GM21576 (cell line): ENCODE measurements at regions not wholly inside any gene's neighbourhood (a gene's known extent, or its start where the extent isn't known, plus 50 kb on each side); places are given as distances from the start of the nearest gene placed in this dataset.

ENCODE experiments used
- ATAC-seq: cut with Tn5 transposase; IDR thresholded peaks from one replicate; pipeline ENCODE4 v1.9.1; 2021; ENCODE audit warnings: mild to moderate bottlenecking, moderate library complexity; ENCODE audit not compliant: unreplicated experiment

DNA sequence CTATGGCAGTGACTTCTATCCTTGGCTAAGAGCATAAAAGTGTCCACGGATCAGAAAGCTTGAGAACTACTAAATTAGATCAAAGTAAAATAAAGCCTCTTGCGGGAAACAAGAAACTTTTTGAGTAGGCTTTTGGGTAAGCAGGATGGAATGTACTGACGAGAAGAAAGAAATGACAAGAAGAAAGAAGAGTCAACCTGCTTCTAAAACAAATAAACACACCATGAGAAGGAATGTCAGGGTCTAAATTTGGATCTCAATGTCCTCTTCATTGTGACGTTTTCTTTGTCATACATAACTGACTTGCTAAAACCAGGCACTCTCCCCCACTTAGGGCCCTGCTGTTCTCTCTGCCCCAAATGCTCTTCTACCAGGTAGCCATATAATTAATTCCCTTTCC, 290.1 kb upstream of the PTGER4 start:
- no peak for ATAC-seq

DNA sequence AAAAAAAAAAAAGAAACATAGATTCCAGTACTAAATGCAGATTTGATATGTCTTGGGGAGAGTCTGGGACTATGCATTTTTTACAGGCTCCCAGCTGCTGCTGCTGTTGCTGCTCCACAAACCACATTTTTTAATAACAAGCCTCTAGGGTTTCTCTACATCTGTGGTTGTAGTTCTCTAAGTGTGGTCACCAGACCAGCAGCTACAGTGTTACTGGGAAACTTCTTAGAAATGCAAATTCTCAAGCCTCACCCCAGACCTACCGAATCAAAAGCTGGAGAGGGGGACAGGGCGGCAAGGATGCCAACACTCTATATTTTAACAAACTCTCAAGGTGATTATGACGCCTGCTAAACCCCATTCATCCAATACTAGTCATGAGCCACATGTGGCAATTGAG, 293.4 kb upstream of the PTGER4 start:
- peak; percentile 87 for ATAC-seq

DNA sequence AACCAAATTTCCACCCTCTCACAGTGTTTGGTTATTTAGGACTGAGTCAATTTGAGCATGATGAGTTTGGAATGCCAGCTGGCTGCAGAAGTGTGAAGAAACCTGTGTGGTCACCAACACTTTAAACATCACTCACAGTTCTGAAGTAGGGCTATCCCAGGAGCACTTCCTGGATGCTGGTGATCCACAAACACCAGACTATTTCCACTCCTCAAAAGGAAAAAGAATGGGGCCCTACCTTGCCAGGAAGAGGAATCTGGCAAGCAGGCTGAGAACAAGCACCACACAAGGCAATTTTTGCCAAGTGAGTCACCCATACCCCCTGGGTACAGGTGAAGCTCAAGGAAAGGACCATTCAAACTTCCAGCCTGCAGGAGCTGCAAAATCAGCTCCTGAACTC, 294.2 kb upstream of the PTGER4 start:
- no peak for ATAC-seq

DNA sequence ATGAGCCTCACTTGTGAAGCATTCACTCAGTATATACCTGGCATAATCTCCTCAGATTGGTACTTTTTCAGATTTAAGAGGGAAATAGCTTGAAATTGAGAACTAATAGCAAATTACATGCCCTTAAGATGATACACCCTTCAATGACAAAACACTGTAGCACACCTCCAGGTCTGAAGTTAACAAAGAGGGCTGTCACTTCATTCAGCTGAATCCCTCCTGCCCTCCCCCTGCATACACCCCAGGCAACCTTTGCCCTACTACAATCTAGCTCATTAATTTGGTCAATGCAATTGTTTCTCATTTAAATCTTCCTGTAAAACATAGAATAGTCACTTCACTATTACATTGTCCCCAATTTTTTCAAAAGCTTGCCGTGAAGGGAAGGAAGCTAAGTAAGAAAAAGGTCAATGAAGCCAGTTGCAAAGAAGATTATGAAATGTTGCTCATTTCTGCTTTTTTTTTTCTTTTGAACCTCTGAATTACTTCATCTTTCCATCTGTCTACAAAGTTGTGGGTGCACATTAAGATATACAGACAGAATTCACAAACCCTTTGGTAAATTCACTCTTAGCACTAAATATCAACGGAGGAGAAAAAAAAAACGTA, 294.8 kb upstream of the PTGER4 start:
- no peak for ATAC-seq

DNA sequence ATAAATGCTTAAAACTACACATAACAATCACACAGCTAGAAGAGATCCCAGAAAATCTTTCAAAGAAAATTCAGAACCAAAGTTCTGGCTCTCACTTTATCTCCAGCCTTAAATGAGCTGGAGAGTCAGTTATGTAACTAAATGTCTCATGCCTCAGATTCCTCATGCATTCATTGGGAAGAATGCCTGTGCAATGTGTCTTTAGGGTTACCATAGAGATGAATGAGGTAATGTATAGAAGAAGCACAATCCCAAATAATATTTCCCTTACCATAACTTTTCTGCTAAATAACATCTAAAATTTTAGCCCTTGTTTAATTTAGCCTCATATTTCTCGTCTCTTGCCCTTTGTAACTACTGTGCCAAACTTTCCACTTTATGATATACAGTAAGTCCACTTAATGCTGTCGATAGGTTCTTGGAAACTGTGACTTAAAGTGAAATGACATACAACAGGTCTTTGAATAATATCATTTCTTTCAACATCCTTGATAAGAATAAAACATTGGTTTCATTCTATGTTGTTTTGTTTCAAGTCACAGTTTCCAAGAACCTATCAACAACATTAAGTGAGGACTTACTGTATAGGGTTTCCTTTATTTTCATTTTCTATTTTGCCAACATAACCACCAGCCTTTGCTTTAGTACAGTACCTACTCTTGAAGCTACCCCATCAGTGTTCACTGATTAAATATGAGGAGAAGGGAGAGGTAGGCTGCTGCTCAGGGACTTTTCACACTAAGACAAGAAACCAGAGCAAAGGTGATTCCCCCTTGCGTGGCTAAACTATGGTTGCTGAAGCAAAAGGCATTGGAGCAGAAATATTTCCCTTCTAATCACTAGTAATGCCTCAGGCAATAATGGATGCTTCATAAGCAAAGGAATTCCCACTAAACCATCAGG, 295.7 kb upstream of the PTGER4 start:
- peak; percentile 38 for ATAC-seq

DNA sequence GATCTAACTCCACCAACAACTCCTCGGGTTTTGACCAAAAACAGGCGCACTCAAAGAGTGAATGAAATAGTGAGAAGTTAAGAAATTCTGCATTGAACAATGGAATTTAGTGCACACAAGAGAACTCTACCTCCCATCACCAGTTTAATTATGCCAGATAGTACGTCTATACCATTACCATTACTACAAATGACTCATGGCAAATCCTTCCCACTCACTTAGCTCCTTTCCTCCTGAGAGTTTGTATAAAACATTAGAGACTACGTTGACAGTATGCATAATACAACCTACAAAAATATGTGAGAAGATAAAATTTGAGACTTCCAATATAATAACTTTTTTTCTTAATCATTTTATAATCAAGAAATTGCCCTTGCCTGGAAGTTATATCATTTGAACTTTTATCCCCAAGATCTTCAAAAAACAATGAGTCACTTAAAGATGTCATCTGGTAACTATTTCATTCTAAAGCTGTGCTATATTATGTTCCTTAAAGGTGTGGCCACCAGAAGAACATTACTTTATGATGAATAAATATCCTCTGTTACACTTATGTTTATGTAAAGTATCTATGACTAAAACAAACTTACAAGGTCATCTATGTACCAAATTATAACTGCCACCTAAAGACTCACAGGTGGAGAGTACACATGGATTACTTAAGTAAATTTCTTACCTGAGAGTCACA, 297.9 kb upstream of the PTGER4 start:
- ATAC-seq, result no peak

DNA sequence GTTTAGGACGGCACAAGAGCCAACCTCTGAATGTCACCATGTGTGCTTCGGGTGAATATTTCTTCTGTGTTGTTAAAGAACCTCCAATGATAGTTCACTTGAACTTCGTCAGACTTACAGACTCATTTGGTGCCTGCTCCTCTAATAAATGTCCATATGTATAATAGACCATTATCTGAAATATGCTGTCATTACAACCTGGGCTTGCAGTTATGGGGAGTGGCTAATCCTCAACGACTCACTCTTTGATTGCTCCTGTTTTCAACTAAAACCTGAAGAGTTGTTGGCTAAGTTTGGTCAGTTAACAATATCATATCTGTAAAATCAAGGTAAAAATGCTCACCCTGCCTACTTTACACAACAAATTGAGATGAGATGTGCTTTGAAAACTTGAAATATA, 298.7 kb upstream of the PTGER4 start:
- no peak for ATAC-seq

DNA sequence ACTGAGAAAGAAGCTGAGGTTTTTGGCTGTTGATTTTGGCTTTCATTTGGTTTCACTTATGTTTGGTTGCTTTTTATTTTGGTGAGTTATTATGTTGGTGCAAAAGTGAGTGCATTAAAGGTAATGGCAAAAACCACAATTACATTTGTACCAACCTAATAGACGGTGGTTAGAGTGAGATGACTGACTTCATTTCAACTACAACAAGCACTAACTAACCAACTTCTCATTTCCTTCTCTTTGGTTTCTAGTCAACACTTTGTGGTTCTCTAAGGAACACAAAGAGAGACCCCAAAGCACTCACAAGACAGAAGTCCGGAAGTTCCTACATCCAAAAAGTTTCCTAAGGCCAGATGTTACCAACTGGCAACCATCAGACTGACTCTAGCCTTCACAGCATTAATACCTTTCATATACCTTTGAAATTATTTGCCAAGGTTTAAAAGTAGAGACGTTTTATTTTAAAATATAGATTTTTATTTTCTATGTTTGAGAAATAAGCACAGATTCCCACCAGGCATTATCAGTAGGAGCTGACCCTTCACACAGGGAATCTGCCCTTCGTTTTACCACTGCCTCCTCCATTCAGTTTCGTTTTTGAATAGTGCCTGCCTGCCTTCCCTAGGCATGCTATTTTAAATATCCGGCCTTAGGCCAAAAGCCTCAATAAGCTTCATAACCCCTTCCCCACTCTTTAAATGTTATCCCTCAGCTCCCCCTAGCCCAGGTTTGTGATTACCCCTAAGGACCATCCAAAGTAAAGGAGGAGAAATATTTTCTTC, 301.1 kb upstream of the PTGER4 start:
- ATAC-seq, result peak; percentile 68

DNA sequence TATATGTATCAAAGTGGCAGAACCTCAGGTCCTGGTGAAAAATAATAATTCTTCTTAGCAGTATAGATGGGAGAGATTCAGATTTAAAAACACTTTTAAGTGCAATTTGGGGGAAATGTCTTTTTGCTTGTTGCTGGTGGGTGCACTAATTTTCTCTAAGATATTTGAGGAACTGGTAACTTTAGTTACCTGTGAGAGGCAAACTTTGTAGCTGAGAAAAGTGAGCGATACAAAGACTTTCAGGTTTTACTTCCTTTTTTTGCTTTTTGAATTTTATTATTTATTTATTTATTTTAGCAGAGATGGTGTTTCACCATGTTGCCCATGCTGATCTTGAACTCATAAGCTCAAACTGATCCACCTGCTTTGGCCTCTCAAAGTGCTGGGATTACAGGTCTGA, 303.1 kb upstream of the PTGER4 start:
- peak; percentile 79 for ATAC-seq

DNA sequence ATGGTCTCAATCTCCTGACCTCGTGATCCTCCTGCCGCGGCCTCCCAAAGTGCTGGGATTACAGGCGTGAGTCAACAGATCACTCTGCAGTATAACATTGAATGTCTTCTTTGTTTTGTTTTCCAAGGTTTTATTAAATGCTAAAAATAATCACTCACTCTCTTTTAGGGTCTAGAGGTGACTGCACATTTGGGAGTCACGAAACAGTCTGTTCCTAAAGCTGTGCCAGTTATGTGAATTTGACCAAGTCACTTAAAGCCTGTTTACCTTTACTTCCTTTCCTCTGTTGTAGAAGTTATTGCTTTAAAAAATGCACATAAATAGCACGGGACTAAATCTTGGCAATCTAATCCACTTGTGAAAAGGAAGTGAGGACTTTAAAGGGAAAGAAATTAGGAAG, 304.9 kb upstream of the PTGER4 start:
- no peak for ATAC-seq

DNA sequence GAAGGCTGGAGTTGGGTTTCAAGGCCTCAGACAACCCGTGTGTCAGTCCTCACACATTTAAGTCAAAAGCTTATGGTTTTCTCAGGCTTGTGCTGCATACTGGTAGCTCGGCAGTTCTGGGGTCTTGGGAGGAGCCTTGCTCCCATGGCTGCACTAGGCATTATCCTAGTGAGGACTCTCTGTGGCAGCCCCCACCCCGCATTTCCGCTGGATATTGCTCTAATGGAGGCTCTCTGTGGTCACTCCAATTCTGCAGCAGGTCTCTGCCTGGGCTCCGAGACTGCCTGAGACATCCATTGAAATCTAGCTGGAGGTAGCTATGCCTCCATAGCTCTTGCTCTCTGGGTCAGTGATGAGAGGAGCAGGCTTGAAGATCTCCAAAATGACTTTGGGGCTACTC, 311.5 kb upstream of the PTGER4 start:
- no peak for ATAC-seq

DNA sequence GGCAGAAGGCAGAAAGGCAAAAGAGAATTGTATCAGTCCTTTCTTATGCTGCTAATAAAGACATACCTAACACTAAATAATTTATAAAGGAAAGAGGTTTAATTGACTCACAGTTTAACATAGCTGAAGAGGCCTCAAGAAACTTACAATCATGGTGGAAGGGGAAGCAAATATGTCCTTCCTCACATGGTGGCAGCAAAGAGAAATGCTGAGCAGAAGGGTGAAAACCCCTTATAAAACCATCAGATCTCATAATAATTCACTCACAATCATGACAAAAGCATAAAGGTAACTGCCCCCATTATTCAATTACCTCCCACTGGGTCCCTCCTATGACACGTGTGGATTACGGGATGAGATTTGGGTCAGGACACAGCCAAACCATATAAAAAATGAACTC, 312.5 kb upstream of the PTGER4 start:
- ATAC-seq, result no peak

DNA sequence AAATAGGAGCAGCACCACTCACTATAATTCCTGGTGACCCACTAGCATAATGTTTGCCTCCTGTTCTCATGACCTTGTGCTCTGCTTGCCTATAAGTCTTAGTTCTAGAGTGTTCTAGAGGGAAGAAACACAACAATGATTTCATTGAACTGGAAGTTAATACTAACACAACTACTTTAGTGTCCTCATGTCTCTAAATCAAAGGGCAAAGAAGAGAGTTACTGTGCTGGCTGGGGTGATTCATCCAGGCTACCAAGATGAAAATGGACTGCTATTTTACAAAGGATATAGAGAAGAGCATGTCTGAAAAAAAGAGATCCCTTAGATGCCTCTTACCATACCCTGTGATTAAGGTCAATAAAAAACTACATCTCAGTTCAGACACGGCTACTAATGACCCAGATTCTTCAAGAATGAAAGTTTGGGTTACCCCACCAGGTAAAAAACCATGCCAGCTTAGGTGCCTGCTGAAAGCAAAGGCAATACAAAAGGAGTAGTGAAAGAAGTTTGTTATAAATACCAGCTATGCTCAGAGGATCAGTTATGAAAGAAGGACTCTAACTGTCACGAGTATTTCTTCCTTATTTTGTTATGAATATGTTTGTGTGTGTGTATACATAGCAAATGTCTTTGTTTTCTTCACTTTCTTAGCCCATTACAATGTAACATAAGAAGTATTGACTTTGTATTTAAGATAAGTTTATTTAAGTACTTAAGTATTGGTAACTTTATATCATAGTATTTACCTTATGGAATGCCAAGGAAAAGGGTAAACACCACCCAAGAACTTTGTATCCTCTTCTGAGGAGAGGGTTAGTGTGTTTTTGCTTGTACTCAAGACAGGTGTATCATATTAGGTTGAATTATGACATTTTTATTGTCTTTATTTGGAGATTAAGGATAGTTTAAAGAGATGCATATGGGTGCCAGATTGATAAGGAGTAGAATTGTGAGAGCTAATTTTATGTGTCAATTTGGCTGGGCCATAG, 314.1 kb upstream of the PTGER4 start:
- peak; percentile 79 for ATAC-seq

DNA sequence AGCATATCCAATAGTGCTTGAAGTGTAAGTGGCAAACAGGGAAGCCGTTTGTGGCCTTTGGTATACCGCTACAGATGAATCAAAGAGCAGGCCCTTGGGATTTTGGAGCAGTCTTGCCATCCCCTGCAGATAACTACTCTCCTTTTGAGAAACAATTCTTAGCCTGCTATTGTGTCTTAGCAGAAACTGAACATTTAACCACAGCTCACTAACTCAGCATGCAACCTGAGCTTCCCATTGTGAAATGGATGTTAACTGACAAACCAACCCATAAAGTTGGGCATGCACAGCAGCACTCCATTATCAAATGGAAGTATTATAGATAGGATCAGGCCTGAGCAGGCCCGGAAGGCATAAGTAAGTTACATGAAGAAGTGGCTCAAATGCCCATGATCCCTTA, 315.3 kb upstream of the PTGER4 start:
- no peak for ATAC-seq

DNA sequence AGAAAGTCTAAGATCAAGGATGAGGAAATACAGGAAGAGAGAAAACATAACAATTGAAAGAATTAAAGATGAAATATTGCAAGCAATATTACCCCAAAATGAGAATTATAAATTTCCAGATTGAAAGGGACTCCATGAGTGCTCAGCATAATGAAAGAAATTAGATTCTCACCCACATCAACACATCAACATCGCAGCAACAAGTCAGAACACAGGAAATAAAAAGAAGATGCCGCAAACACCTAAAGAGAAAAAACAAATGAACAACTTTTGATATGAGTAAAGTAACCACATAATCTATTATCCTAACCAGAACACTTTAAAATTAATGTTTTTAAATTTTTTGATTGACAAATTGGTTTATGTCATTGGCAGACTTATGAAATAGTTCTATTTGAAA, 318.3 kb upstream of the PTGER4 start:
- ATAC-seq, result no peak

DNA sequence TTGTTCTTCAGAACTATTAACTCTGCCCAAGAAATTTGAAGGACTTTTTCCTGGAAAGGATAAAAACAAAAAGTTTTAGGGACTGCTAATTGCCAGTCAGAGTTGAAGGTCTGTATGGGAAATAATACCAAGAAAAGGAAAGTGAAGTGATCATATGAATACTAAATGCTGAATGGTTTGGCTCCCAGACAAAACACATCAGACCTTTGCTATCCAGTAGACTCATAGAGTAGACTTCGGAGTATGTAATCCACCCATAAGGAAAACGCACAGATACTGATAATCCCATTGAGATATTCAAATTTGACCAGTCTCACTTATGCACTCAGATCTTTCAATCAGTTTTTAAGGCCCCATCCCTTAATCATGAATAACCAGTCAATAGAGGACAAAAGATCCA, 319.0 kb upstream of the PTGER4 start:
- no peak for ATAC-seq

DNA sequence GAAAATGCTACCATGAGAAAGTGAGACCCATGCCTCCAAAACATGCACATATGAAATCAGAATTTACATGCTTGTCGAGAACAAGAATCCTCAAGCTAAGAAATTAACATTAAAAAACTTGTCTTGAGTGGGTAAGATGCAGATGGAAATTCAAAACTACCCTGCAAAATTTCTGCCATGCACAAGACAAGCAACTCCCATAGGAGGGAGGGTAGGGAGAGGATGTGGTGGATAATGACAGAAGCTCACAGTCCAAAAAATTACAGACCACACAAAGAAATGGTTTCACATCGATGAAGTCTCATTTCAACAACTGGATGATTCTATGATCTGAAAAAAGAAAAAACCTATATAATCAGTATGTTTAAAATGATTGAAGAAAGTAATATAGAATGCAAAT, 319.9 kb upstream of the PTGER4 start:
- ATAC-seq, result no peak

DNA sequence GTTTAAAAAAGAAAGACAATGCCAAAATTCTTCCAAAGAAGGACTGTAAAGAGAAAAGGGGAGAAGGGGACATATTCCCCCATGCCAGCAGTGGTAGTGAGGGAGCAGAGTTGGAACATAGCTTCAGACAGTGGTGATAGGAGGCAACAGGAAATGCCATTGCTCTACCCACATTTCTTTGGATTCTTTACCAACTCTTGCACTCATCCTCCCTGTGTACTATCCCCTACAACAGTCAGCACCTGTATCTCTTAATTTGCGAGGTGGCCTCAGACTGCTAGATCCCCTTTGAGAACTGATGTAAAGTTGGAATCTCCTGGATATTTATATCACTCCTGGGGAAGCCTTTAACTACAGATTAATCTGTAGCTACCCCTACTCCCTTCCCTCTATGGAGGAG, 320.6 kb upstream of the PTGER4 start:
- ATAC-seq, result no peak

DNA sequence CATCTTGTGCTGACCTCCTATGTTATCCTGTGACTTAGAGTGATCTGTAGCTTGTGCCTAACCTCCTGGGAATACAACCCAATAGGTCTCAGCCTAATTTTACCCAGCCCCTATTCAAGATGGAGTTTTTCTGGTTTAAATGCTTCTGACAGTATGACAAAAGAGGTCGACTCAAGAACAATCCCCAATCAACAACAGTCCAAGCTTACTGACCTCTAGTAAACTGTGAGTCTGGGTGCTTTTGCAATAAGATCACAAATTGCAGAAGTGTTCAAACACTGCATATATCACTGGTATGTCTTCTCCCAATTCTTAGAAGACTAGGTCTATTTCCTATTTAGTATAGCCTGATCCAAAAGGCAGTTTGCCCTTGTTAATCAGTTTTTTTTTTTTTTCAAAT, 323.5 kb upstream of the PTGER4 start:
- ATAC-seq, result no peak

DNA sequence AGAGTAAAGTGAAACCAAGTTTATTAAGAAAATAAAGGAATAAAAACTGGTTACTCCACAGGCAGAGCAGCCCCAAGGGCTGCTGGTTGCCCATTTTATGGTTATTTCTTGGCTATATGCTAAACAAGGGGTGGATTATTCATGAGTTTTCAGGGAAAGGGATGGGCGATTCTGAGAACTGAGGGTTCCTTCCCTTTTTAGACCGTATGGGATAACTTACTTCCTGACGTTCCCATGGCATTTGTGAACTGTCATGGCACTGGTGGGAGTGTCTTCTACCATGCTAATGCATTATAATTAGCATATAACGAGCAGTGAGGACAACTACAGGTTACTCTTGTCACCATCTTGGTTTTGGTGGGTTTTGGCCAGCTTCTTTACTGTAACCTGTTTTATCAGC, 323.9 kb upstream of the PTGER4 start:
- no peak for ATAC-seq
